HepG2 (cell line): ENCODE measurements at regions not wholly inside any gene's neighbourhood (a gene's known extent, or its start where the extent isn't known, plus 50 kb on each side); places are given as distances from the start of the nearest gene placed in this dataset.

ENCODE experiments used
- ATAC-seq: fragments of 200-7000 bp; cut with Tn5 transposase; 3 replicates; pipeline ENCODE4 v1.9.1; 2020; ENCODE audit warnings: mild to moderate bottlenecking, moderate library complexity
- BruUV-seq: library from RNA; stranded (reverse); fragments of 400-500 nt; replicated peaks from 2 replicates; lab custom pipeline; 2021; lab: Mats Ljungman, UMichigan
- CTCF ChIA-PET: fragments of 300-600 bp; formaldehyde crosslinking; extraction: SDS; loops from one replicate; lab custom pipeline; 2021; ENCODE audit warnings: low total read pairs, inconsistent platforms, low intra/inter-chr PET ratio; lab: Yijun Ruan, JAX
- POLR2A ChIA-PET: fragments of 350-600 bp; sonication (Branson Sonifier 250); formaldehyde crosslinking; loops from one replicate; lab custom pipeline; 2020; ENCODE audit warnings: antibody characterized with exemption, inconsistent platforms; lab: Yijun Ruan, JAX
- DNase-seq: peaks from one replicate; pipeline ENCODE4 v3.0.0-alpha.2; 2015; ENCODE audit warnings: low spot score
- FAIRE-seq: peaks from 3 replicates; lab custom pipeline; 2011; peaks lifted over from hg19 to GRCh38; lab: Jason Lieb, UNC
- H2AFZ ChIP-seq: one replicate; pipeline ENCODE4 v1.6.1; 2011; ENCODE audit warnings: low read length, inconsistent platforms
- H3K27ac ChIP-seq: fragments of 300-600 bp; 3 replicates; pipeline ENCODE4 v1.8.0; 2011; ENCODE audit warnings: mixed run types, mild to moderate bottlenecking, mixed read lengths, low read length, inconsistent platforms; ENCODE audit not compliant: insufficient read depth; ENCODE audit errors: extremely low read length
- H3K27me3 ChIP-seq, 2 experiments: fragments of 200-600 bp in 1 of 2; 2 replicates in 1 of 2; 3 replicates in 1 of 2; pipeline versions ENCODE4 v1.6.0 to v1.8.0; 2011; ENCODE audit warnings: low read length in 2 of 2, mild to moderate bottlenecking in 2 of 2, moderate library complexity in 2 of 2, inconsistent platforms in 1 of 2; ENCODE audit not compliant: insufficient read depth in 2 of 2, control insufficient read depth in 1 of 2
- H3K36me3 ChIP-seq, 2 experiments: fragments of 200-600 bp in 1 of 2; replicated peaks in 1 of 2; 2 replicates in 1 of 2; 3 replicates in 1 of 2; pipeline versions ENCODE4 v1.5.1 to v1.8.0; 2011; ENCODE audit warnings: low read length in 2 of 2, inconsistent platforms in 1 of 2; ENCODE audit not compliant: insufficient read depth in 2 of 2, control insufficient read depth in 1 of 2
- H3K4me1 ChIP-seq: 2 replicates; pipeline ENCODE4 v1.5.1; 2012; ENCODE audit warnings: low read length, inconsistent platforms; ENCODE audit not compliant: insufficient read depth
- H3K4me2 ChIP-seq: 2 replicates; pipeline ENCODE4 v1.6.0; 2011; ENCODE audit warnings: low read depth, low read length, inconsistent platforms
- H3K4me3 ChIP-seq, 3 experiments: fragments of 200-600 bp in 1 of 3; sonication (generic), shearing (Covaris generic) in 1 of 3; replicated peaks in 1 of 3; 2 replicates each; pipeline ENCODE4 v1.5.1; 2011 to 2016; ENCODE audit warnings: low read length in 3 of 3, inconsistent platforms in 2 of 3, low read depth in 2 of 3, mild to moderate bottlenecking in 2 of 3, control low read depth in 1 of 3, mixed read lengths in 1 of 3; ENCODE audit not compliant: insufficient read depth in 1 of 3
- H3K79me2 ChIP-seq: one replicate; pipeline ENCODE4 v1.6.1; 2011; ENCODE audit warnings: low read length, inconsistent platforms; ENCODE audit not compliant: insufficient read depth
- H3K9ac ChIP-seq: 2 replicates; pipeline ENCODE4 v1.6.0; 2011; ENCODE audit warnings: mild to moderate bottlenecking, low read depth, low read length, inconsistent platforms; ENCODE audit not compliant: insufficient read depth
- H3K9me3 ChIP-seq: 2 replicates; pipeline ENCODE4 v1.5.1; 2012; ENCODE audit warnings: mild to moderate bottlenecking, low read length
- H4K20me1 ChIP-seq: 2 replicates; pipeline ENCODE4 v1.6.0; 2011; ENCODE audit warnings: inconsistent platforms, mild to moderate bottlenecking, low read length, moderate library complexity; ENCODE audit not compliant: insufficient read depth
- BCLAF1 ChIP-seq: fragments of 450-650 bp; IDR thresholded peaks from 2 replicates; pipeline ENCODE4 v1.6.1; 2017; ENCODE audit warnings: mild to moderate bottlenecking
- CCAR2 ChIP-seq: fragments of 200-400 bp; formaldehyde crosslinking; optimal IDR thresholded peaks from 2 replicates; pipeline ENCODE3; 2018; ENCODE audit warnings: low read depth, mild to moderate bottlenecking, low read length, moderate library complexity
- ELF4 ChIP-seq: sonication (generic); formaldehyde crosslinking; IDR thresholded peaks from 2 replicates; pipeline ENCODE4 v1.5.0; 2020; ENCODE audit warnings: missing genetic modification reagents, mild to moderate bottlenecking, moderate library complexity, borderline replicate concordance
- FOXO4 ChIP-seq: sonication (generic); formaldehyde crosslinking; conservative IDR thresholded peaks from 2 replicates; pipeline ENCODE4 v1.8.1; 2023; ENCODE audit warnings: missing genetic modification reagents
- GMEB1 ChIP-seq: sonication (generic); formaldehyde crosslinking; IDR thresholded peaks from 2 replicates; pipeline ENCODE4 v1.5.1; 2020; ENCODE audit warnings: missing genetic modification reagents, mild to moderate bottlenecking, borderline replicate concordance
- JDP2 ChIP-seq: sonication (generic); formaldehyde crosslinking; IDR thresholded peaks from 2 replicates; pipeline ENCODE4 v1.8.1; 2022; ENCODE audit warnings: missing genetic modification reagents, borderline replicate concordance
- MAFG ChIP-seq: sonication (generic); formaldehyde crosslinking; IDR thresholded peaks from 2 replicates; pipeline ENCODE4 v1.5.1; 2020; ENCODE audit warnings: mild to moderate bottlenecking, missing genetic modification reagents
- NFYB ChIP-seq: sonication (generic); formaldehyde crosslinking; IDR thresholded peaks from 2 replicates; pipeline ENCODE4 v1.4.0; 2020; ENCODE audit warnings: missing genetic modification reagents
- RARA ChIP-seq: IDR thresholded peaks from 2 replicates; pipeline ENCODE4 v1.6.1; 2016; ENCODE audit warnings: missing genetic modification reagents, missing compliant biosample characterization
- SNAPC2 ChIP-seq: sonication (generic); formaldehyde crosslinking; IDR thresholded peaks from 2 replicates; pipeline ENCODE4 v1.8.1; 2022; ENCODE audit warnings: mild to moderate bottlenecking, missing genetic modification reagents
- USF2 ChIP-seq, 2 experiments: sonication (generic) in 1 of 2; formaldehyde crosslinking in 1 of 2; IDR thresholded peaks; 2 replicates each; pipeline versions ENCODE4 v1.5.1 to v1.6.1; 2011 to 2020; ENCODE audit warnings: borderline replicate concordance in 1 of 2, low read depth in 1 of 2, low read length in 1 of 2, mild to moderate bottlenecking in 1 of 2, missing genetic modification reagents in 1 of 2, moderate library complexity in 1 of 2
- ZBTB42 ChIP-seq: sonication (generic); formaldehyde crosslinking; IDR thresholded peaks from 2 replicates; pipeline ENCODE4 v1.5.0; 2020; ENCODE audit warnings: mild to moderate bottlenecking, missing genetic modification reagents
- ZNF136 ChIP-seq: sonication (generic); formaldehyde crosslinking; IDR thresholded peaks from 2 replicates; pipeline ENCODE4 v1.8.1; 2022; ENCODE audit warnings: low read depth, mild to moderate bottlenecking, moderate library complexity, missing genetic modification reagents
- ZNF224 ChIP-seq: sonication (generic); formaldehyde crosslinking; IDR thresholded peaks from 2 replicates; pipeline ENCODE4 v1.5.0; 2020; ENCODE audit warnings: mild to moderate bottlenecking, missing genetic modification reagents
- ZNF724P ChIP-seq: sonication (generic); formaldehyde crosslinking; IDR thresholded peaks from 2 replicates; pipeline ENCODE4 v1.8.0; 2022; ENCODE audit warnings: missing genetic modification reagents, borderline replicate concordance
- ZNF784 ChIP-seq: sonication (generic); formaldehyde crosslinking; IDR thresholded peaks from 2 replicates; pipeline ENCODE4 v1.5.1; 2020; ENCODE audit warnings: missing genetic modification reagents, mild to moderate bottlenecking, borderline replicate concordance
- WGBS: methylation state at CpG from one replicate; pipeline ENCODE4 v1.1.6; 2017; ENCODE audit warnings: low lambda C conversion rate; 5-methylcytosine and 5-hydroxymethylcytosine counted together
- in situ Hi-C: cut with HindIII; loops from 2 replicates; pipeline ENCODE4 v1.10.0; 2017; ENCODE audit warnings: low pct_unique_long_range_greater_than_20kb; ENCODE audit not compliant: extremely low pct_ligation_motif_present
- intact Hi-C: fragments of 100-400 bp; cut with micrococcal nuclease; formaldehyde crosslinking; loops from one replicate; pipeline ENCODE4 v1.10.0; 2022; ENCODE audit not compliant: unreplicated experiment

- FAIRE-seq, result no peak
- Histone ChIP-seq H3K79me2 (no peaks in the 10 kb centered on the region), H3K27me3 (no peaks in the 10 kb centered on the region), H3K4me3 (no peak overlapping the region), H3K36me3 (no peaks in the 10 kb centered on the region), H3K4me2 (no peak overlapping the region), H3K27ac (no peak overlapping the region), H3K9me3 (no peaks in the 10 kb centered on the region), H3K4me1 (no peaks in the 10 kb centered on the region), H2AFZ (no peak overlapping the region), H4K20me1 (no peaks in the 10 kb centered on the region), H3K9ac (no peak overlapping the region)
- WGBS, result 0% methylated on average over 3 of the region's 3 CpGs
- ChIA-PET POLR2A (no interaction called here), CTCF (no interaction called here)
- DNase-seq, result no peak
- ATAC-seq, result no peak
- BruUV-seq, result no TSS peak
- intact Hi-C loops, result no loop called here
- in situ Hi-C loops, result no loop called here
- TF ChIP-seq FOXO4 (CRISPR knock-in tag) (no peak), ZNF136 (no peak), SNAPC2 (CRISPR knock-in tag) (no peak), ELF4 (CRISPR knock-in tag) (no peak), ZBTB42 (no peak), ZNF724P (CRISPR knock-in tag) (no peak), BCLAF1 (no peak), CCAR2 (no peak), NFYB (CRISPR knock-in tag) (no peak), RARA (CRISPR knock-in tag) (no peak), ZNF224 (CRISPR knock-in tag) (no peak), ZNF784 (no peak), GMEB1 (no peak), JDP2 (no peak), MAFG (CRISPR knock-in tag) (no peak), USF2 (IDR thresholded peaks at IDR 0.05; ENCODE audit: low read depth, low read length) (no peak), USF2 (CRISPR knock-in tag; IDR thresholded peaks at IDR 0.05; ENCODE audit: borderline replicate concordance) (no peak)
These were observed 529.2 kb downstream of the TUSC7 start for GRCh38 chr3:117238806-117239205.
